Suprapubic skin (tissue), 4 donors: ENCODE measurements at regions not wholly inside any gene's neighbourhood (a gene's known extent, or its start where the extent isn't known, plus 50 kb on each side); places are given as distances from the start of the nearest gene placed in this dataset.

ENCODE experiments used
- DNase-seq, 2 donors: peaks; one replicate each; pipeline ENCODE4 v3.0.0-alpha.2; 2019; ENCODE audit warnings: low spot score in 2 of 2
- H3K27ac ChIP-seq: fragments of 200-600 bp; sonication (generic); one replicate; pipeline ENCODE4 v1.5.1; 2019
- H3K27me3 ChIP-seq: fragments of 200-600 bp; sonication (generic); one replicate; pipeline ENCODE4 v1.5.1; 2019
- H3K36me3 ChIP-seq: fragments of 200-600 bp; sonication (generic); one replicate; pipeline ENCODE4 v1.5.1; 2019
- H3K4me1 ChIP-seq: fragments of 200-600 bp; sonication (generic); one replicate; pipeline ENCODE4 v1.5.1; 2019
- H3K4me3 ChIP-seq: fragments of 200-600 bp; sonication (generic); one replicate; pipeline ENCODE4 v1.5.1; 2019; ENCODE audit warnings: mild to moderate bottlenecking
- H3K9me3 ChIP-seq: fragments of 200-600 bp; sonication (generic); one replicate; pipeline ENCODE4 v1.5.1; 2019
- CTCF ChIP-seq, 2 donors: fragments of 200-600 bp in 1 of 2; fragments of 450-650 bp in 1 of 2; sonication (generic) in 1 of 2; IDR thresholded peaks; one replicate each; pipeline ENCODE4 v1.5.1; 2016 to 2019; ENCODE audit warnings: antibody characterized with exemption in 2 of 2, mild to moderate bottlenecking in 1 of 2, moderate library complexity in 1 of 2
- EP300 ChIP-seq: sonication (generic); formaldehyde crosslinking; IDR thresholded peaks from one replicate; pipeline ENCODE4 v1.6.1; 2017; ENCODE audit warnings: antibody characterized with exemption
- POLR2A ChIP-seq, 2 donors: fragments of 450-650 bp; IDR thresholded peaks; one replicate each; pipeline ENCODE4 v1.6.1; 2017; ENCODE audit warnings: antibody characterized with exemption in 2 of 2, mild to moderate bottlenecking in 2 of 2, moderate library complexity in 2 of 2
- POLR2AphosphoS5 ChIP-seq, 3 donors: sonication (generic); formaldehyde crosslinking; IDR thresholded peaks; one replicate each; pipeline ENCODE4 v1.6.1; 2017; ENCODE audit warnings: antibody characterized with exemption in 3 of 3
- WGBS: methylation state at CpG from one replicate; pipeline ENCODE4 v1.1.5; 2018; 5-methylcytosine and 5-hydroxymethylcytosine counted together

DNA sequence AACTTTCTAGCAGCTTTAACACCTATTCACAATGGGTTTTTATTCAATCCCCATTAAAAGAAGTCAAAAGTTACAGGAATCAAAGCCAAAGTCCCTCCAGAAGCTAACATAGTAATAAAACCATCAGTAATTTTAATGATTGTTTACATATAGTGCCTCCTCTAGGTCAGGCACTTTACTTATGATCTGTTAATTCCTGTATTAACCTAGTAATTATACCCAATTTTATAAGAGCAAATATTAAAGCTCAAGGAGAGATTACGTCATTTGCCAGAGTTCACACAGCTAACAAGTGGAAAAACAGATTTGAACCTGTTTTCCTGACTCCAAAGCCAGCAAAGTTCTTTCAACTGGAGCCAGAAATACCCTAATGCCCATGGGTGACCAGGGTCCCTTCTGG is 112.9 kb upstream of the F3 start:
- 97% methylated on average over 1 of the region's 1 CpG for WGBS
- H3K4me1 ChIP-seq, result no peaks in the 10 kb centered on the region
- H3K4me3 ChIP-seq, result no peak overlapping the region
- no peak for DNase-seq
- H3K27me3 ChIP-seq, result no peaks in the 10 kb centered on the region
- H3K9me3 ChIP-seq, result no peaks in the 10 kb centered on the region
- H3K36me3 ChIP-seq, result no peaks in the 10 kb centered on the region
- no peak for TF ChIP-seq POLR2AphosphoS5 (IDR thresholded peaks at IDR 0.05)
- no peak for TF ChIP-seq POLR2A (IDR thresholded peaks at IDR 0.05)
- no peak for TF ChIP-seq EP300
- TF ChIP-seq CTCF (IDR thresholded peaks at IDR 0.05), result no peak
- H3K27ac ChIP-seq, result no peak overlapping the region

GRCh38 chr1:94654031-94654430 is 112.5 kb upstream of the F3 start:
- Histone ChIP-seq H3K4me1 (no peaks in the 10 kb centered on the region), H3K36me3 (no peaks in the 10 kb centered on the region), H3K4me3 (no peak overlapping the region), H3K27me3 (no peaks in the 10 kb centered on the region), H3K9me3 (no peaks in the 10 kb centered on the region), H3K27ac (no peak overlapping the region)
- WGBS, result 76% methylated on average over 1 of the region's 1 CpG
- TF ChIP-seq CTCF (IDR thresholded peaks at IDR 0.05) (no peak), EP300 (no peak), POLR2A (IDR thresholded peaks at IDR 0.05) (no peak), POLR2AphosphoS5 (IDR thresholded peaks at IDR 0.05) (no peak)
- no peak for DNase-seq

GRCh38 chr1:94653454-94653853 is 111.9 kb upstream of the F3 start:
- WGBS, result 82% methylated on average over 3 of the region's 3 CpGs
- H3K36me3 ChIP-seq, result no peaks in the 10 kb centered on the region
- H3K4me3 ChIP-seq, result no peak overlapping the region
- no peak overlapping the region for H3K27ac ChIP-seq
- peaks cover 6% of the 10 kb centered on the region for H3K4me1 ChIP-seq
- no peaks in the 10 kb centered on the region for H3K9me3 ChIP-seq
- DNase-seq, result no peak
- TF ChIP-seq CTCF (IDR thresholded peaks at IDR 0.05) (no peak), EP300 (no peak), POLR2A (IDR thresholded peaks at IDR 0.05) (no peak), POLR2AphosphoS5 (IDR thresholded peaks at IDR 0.05) (no peak)
- H3K27me3 ChIP-seq, result no peaks in the 10 kb centered on the region

GRCh38 chr1:94651076-94651475 is 109.5 kb upstream of the F3 start:
- Histone ChIP-seq H3K9me3 (no peaks in the 10 kb centered on the region), H3K4me3 (no peak overlapping the region), H3K27ac (no peak overlapping the region), H3K36me3 (no peaks in the 10 kb centered on the region), H3K27me3 (no peaks in the 10 kb centered on the region), H3K4me1 (peaks cover 10% of the 10 kb centered on the region)
- TF ChIP-seq POLR2A (IDR thresholded peaks at IDR 0.05), result no peak
- 98% methylated on average over 2 of the region's 2 CpGs for WGBS
- no peak for DNase-seq

- no peak for DNase-seq
- H3K4me1 ChIP-seq, result peaks cover 10% of the 10 kb centered on the region
- H3K27ac ChIP-seq, result no peak overlapping the region
- no peak overlapping the region for H3K4me3 ChIP-seq
- H3K9me3 ChIP-seq, result no peaks in the 10 kb centered on the region
- H3K36me3 ChIP-seq, result no peaks in the 10 kb centered on the region
- WGBS, result 85% methylated on average over 2 of the region's 2 CpGs
- TF ChIP-seq EP300, result no peak
- TF ChIP-seq POLR2A (IDR thresholded peaks at IDR 0.05), result no peak
- no peak for TF ChIP-seq CTCF (IDR thresholded peaks at IDR 0.05)
- no peak for TF ChIP-seq POLR2AphosphoS5 (IDR thresholded peaks at IDR 0.05)
- no peaks in the 10 kb centered on the region for H3K27me3 ChIP-seq
Observed at GRCh38 chr1:94650301-94650700, 108.7 kb upstream of the F3 start.
